Keratinocyte (primary cell): ENCODE measurements at regions not wholly inside any gene's neighbourhood (a gene's known extent, or its start where the extent isn't known, plus 50 kb on each side); places are given as distances from the start of the nearest gene placed in this dataset.

Experiments used
- EZH2 ChIP-seq: IDR thresholded peaks from one replicate; pipeline ENCODE4 v1.6.1; 2012; ENCODE audit warnings: inconsistent platforms, mild to moderate bottlenecking, low read length, moderate library complexity
- TF ChIP-seq, protein P1 (sequence below), 3 experiments: IDR thresholded peaks in 1 of 3; conservative IDR thresholded peaks in 1 of 3; optimal IDR thresholded peaks in 1 of 3; 2 replicates in 2 of 3; 3 replicates in 1 of 3; pipeline versions ENCODE3 to v1.5.1; 2011; ENCODE audit warnings: low read length in 3 of 3, mild to moderate bottlenecking in 3 of 3, moderate library complexity in 2 of 3, control low read depth in 1 of 3, inconsistent platforms in 1 of 3; ENCODE audit not compliant: insufficient read depth in 2 of 3; ENCODE audit errors: extremely low read depth in 1 of 3

- TF ChIP-seq, protein P1, sequence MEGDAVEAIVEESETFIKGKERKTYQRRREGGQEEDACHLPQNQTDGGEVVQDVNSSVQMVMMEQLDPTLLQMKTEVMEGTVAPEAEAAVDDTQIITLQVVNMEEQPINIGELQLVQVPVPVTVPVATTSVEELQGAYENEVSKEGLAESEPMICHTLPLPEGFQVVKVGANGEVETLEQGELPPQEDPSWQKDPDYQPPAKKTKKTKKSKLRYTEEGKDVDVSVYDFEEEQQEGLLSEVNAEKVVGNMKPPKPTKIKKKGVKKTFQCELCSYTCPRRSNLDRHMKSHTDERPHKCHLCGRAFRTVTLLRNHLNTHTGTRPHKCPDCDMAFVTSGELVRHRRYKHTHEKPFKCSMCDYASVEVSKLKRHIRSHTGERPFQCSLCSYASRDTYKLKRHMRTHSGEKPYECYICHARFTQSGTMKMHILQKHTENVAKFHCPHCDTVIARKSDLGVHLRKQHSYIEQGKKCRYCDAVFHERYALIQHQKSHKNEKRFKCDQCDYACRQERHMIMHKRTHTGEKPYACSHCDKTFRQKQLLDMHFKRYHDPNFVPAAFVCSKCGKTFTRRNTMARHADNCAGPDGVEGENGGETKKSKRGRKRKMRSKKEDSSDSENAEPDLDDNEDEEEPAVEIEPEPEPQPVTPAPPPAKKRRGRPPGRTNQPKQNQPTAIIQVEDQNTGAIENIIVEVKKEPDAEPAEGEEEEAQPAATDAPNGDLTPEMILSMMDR (optimal IDR thresholded peaks at IDR 0.05 in 1 of 3, IDR thresholded peaks at IDR 0.05 in 1 of 3, conservative IDR thresholded peaks at IDR 0.05 in 1 of 3; ENCODE audit: extremely low read depth in 1 of 3, insufficient read depth in 2 of 3, low read length in 3 of 3), result no peak
- no peak for TF ChIP-seq EZH2
Observed at GRCh38 chr15:81789403-81789802, 256.4 kb downstream of the MEX3B start.
